GM21367 (cell line): ENCODE measurements at regions not wholly inside any gene's neighbourhood (a gene's known extent, or its start where the extent isn't known, plus 50 kb on each side); places are given as distances from the start of the nearest gene placed in this dataset.

Experiments
- ATAC-seq: cut with Tn5 transposase; IDR thresholded peaks from one replicate; pipeline ENCODE4 v1.9.1; 2021; ENCODE audit not compliant: unreplicated experiment

DNA sequence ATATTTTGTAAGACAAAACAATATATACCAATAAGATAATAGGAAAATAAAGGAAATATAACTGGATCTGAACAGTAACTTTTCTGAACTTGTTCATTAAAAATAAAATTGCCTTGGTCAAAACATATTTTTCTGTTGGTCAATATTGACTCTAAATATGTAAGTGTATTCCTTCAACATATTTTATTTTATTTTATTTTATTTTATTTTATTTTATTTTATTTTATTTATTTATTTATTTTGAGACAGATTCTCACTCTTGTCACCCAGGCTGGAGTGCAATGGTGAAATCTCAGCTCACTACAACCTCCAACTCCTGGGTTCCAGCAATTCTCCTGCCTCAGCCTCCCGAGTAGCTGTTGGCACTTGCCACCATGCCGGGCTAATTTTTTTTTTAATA lies 571.0 kb downstream of the NR2F1-AS1 start:
- no peak for ATAC-seq

DNA sequence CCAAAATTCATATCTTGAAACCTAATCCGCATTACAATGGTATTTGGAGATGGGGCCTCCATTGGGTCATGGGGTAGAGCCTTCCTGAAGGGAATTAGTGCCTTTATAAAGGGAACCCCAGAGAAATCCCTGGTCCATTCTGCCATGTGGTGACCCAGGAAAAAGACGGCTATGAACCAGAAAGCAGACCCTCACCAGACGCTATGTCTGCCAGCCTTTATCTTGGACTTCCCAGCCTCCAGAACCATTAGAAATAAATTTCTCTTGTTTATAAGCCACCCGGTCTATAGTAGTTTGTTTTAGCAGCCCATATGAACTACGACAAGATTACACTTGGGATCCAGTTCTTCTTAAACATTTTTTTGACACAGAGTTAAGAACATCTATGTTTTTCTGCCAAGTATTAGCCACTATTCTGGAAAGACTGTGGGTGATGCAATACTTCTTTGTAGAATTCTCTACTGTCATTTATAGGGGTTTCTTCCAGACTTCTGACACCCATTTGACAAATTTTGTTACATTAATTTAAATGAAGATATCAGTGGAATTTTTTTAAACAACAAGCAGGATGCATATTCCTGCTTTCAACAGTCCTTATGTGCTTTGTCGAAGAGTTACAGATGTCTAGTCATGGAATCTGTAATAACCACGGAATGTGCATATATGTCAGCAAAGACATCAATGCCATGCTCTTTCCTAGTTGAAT lies 572.4 kb downstream of the NR2F1-AS1 start:
- no peak for ATAC-seq

DNA sequence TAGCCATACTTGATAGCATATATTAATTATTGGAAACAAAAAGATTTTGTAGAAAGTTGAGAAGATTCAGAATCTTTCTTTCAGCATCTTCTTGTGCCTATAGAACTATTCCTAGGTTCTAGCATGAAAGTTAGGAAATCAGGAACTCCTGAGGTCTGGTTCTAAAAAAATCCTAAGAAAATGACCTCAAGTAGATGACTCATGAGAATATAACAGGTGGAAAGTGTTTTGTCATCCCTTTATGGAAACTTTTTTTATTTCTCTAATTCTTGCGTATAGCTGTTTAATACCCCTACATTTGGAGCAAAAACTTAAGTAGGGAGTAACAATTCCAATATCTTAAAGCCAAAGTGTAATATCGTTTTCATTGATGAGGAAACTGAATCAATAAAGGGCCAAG lies 574.1 kb downstream of the NR2F1-AS1 start:
- no peak for ATAC-seq

DNA sequence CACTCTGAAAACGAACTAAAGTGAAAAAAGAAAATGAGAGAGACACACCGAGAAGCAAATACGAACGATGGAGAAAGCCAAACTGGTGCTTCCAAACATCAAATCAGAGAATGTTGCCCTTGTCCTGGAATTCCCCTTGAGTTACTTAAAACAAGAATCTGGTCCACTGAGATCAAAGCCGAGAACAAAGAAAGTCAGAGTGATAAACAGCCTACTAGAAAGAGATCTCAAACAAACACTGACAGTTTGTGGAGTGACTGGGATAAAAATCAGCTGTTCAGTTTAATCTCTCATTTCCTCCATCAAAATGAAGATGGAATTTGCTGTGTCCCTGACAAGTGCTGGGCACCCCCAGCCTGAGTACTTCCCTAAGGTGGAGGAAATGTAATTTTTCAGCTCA lies 582.6 kb downstream of the NR2F1-AS1 start:
- no peak for ATAC-seq

DNA sequence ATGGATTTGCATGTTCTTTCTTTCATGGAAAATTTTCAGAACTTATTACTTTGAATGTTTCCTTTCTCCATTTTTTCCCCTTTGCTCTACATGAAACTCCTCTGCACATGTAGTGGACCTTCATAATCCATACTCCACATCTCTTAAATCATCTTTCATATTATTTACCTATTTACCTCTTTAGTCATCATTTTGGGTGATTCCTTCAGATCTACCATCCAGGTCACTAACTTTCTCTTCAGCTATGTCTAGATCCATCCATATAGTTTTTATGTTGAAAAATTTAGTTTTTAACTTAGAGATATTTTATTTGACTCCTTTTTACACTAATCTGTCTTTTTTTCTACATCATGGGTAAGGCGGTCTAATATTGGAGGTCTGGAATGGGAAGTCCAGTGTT lies 586.6 kb downstream of the NR2F1-AS1 start:
- ATAC-seq: no peak

DNA sequence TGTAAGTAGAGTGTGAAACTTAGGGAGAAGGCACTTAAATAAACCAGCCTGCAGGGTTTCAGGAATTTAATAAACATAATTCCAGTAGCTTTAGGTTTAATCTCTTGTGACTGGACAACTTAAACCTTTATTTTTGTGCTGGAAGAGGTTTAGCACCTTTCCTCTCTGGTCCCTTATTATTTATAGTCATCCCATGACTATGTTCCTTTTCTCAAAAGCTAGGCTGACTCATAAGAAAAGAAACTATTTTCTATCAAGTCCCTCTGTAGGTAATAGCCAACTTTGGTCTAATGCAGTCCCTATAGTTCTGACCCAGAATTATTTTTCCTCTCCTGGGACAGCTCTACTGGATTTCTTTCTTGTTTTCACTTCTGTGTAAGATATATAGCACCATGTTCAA lies 588.9 kb downstream of the NR2F1-AS1 start:
- ATAC-seq: no peak

DNA sequence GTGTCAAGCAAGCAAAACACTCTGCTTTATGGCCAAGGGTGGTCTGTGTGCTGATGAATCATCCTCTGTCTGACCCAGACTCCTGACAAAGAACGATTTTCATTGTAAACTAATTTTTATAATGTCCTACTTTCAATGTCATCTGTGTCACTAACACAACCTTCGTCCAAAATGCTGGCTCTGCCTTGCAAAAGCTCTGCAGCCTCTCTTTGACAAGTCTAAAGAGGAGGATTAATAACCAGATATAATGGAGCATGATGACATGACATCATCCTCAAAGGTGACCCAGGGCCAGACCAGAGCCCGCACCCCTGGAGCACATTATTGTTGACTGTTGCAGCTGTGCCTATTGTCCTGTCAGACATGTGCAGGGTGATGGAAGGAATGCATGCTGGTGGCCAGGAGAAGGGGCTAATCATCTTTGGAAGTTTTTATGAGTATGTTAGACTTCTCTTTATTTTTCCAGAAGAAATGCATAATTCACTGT lies 589.4 kb downstream of the NR2F1-AS1 start:
- ATAC-seq: no peak

DNA sequence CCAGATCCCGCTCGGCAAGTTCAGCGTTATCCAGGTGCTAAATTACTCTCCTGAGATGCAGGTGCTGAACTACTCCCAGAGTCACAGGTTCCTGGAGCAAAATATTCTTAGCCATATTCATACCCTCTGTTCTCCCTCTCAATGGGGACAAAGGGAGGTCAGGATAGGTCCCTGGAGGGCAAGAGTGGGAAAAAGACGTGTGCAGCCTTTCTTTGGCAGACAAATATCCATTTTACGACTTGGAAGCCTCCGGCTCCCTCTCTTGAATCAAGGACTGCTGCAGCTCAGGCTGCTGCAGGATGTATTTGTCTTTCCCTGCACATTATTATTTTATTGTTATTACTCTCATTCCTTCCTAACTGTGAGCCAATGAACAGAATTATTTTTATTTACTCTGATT lies 590.2 kb downstream of the NR2F1-AS1 start:
- ATAC-seq: no peak

DNA sequence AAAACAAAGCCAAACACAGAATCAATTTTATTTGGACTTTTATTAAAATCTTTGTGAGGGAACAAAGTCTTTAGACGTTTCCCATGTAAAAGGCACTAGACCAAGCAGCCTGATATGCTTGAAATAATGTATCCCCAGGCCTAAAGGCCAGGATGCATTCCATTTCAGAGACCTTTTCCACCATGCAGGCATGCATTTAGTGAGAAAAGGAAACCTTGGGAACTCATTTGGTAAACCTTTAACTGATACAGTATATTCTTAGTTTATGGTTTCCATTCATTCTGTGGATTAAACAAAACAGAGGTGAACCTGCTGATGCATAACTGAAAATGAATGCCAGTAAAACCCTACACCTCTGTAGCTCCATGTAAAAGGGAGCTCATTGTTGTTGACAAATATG lies 600.0 kb downstream of the NR2F1-AS1 start:
- no peak for ATAC-seq

DNA sequence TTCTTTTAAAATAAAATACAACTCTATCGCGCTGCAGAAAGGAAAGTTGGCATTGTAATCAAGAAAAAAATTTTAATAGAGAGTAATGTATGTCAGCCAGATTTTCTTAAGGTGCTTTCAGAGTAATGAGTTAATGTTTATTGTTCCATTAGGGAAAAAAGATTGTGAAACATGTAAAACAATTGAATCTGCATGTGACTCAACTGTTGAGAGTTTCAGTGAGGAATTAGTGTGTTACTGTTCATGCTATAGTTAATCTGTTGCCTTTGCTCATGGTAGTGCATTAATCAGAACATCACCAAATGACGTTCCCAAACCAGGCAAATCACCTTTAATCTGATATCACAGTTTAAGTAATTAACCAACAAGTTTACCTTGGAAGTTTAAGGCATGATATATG lies 600.5 kb downstream of the NR2F1-AS1 start:
- no peak for ATAC-seq

DNA sequence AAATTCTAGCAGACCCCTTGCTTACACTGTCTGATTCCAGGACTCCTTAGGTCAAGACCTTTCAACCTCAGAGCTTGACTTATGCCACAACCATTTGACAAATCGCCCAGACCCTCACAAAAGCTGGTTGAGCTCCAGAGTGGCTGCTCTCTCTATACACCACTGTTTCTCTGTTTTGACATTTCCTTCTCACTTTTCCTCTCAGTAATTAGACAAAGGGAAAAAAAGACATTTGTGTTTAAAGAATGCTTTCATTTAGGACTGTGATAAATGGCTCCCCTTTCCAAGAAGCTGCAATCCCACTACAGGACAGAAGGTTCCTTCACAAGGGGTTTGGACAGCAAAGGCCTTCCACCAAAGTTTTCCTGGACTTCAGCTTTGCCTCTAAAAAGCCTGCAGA lies 601.3 kb downstream of the NR2F1-AS1 start:
- no peak for ATAC-seq

DNA sequence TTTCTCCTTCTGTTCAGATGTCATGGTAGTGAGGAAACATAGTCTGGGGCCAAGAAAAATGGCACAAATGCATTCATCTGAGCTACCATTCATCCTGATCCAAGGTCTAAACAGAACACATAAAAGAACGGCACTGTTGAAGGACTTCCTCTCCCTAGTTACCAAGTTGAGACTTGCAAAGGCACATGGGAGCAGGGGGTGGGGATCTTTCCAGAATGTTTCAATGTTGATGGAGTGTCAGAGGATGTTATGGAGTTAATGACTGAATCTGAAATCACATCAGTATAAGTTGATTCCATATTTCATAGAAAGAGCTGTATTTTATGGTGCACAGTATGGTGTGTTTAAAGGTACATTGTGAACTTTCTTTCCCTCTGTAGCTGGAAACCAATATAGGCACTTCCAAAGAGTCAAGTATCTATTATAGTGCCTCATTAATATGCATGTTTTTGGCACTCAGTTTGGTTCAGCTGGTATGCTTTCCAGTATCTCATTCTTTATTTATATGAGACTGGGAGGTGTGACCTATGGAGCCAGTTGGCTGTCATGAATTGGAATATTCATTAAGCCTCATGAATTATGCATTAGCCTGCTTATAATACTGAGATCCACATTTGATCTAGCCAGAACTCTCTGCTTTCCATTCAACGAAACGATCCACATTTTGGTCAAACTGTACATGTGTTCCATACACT lies 603.0 kb downstream of the NR2F1-AS1 start:
- ATAC-seq: no peak

DNA sequence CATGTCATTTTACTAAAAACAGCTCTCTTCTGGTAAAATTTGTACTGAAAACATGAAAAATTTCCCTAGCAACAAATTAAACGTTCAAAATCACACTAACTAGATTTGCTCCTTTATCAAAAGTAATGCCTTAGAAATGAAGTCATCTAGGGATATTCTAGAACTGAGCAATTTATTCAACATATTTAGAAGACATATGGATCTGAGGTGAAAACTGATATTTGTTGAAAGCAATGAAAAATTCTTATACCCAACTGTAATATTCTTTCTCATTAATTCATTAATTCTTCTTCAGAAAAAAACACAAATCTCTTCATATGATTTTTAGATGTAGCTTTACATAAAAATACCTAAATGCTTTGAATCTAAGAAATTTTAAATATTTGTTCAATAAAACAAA lies 604.9 kb downstream of the NR2F1-AS1 start:
- ATAC-seq: no peak

DNA sequence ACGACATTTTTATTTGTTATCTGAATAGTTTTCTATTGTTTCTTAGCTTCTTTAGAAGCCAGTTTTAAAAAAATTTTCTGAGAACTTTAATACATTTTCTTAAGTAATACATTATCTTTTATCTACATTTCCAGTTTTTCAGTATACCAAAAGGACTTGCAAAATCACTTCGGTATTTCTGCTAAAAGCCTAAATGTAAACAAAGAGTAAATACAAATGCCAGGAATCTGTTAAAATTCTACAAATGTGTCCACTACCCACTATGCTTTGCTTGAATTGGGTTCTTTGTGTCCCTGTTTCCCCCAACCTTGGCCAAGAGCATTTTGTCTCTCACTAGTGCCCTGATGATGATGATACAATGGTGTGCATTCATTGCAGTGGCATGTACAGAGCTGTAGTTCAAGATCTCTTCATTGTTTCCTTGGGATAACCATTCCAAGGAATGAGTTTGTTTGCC lies 611.2 kb downstream of the NR2F1-AS1 start:
- ATAC-seq: no peak

DNA sequence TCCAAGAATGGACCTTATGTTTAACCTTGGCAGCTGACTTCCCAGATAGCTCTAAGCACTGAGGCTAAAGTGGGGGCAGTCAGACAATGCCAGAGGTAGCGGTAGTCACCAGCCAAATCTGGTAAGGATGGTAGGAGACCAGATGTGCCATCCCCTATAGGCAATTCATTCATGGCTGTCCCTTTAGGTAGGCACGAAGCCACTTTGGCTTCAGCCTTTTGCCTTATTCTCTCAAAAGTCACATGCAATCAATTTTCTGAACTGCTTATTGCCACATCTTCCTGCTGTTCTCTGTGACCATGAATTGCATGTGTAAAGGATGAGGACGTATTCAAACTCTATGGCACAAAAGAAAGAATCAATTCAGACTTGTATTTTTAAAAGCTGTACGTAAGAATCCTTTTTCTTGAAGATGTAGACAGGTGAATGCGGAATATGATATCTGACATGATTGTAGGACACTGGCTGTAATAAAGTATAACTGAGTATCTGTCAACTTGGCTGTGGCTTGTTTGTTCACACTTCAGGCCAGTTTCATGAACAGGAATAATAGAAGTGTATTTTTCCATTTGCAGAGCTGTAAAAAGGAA lies 611.7 kb downstream of the NR2F1-AS1 start:
- ATAC-seq: no peak

DNA sequence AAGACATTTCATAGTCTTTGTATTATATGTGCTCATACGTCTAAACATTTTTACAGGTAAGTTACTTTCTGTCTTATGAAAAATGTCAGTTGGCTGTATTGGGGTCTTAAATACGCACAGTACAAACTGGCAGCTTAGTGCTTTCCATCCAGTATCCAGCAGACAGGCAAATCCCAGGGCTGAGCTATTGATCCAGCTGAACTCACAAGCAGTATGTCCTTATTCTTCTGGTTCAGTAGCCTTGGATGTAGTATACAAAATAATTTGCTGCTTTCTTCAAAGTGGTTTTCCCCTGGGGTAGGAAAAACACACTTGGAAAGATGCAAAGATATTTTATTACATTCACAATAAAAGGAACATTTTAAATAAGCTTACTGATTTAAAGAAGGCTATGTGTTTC lies 617.2 kb downstream of the NR2F1-AS1 start:
- ATAC-seq: no peak

DNA sequence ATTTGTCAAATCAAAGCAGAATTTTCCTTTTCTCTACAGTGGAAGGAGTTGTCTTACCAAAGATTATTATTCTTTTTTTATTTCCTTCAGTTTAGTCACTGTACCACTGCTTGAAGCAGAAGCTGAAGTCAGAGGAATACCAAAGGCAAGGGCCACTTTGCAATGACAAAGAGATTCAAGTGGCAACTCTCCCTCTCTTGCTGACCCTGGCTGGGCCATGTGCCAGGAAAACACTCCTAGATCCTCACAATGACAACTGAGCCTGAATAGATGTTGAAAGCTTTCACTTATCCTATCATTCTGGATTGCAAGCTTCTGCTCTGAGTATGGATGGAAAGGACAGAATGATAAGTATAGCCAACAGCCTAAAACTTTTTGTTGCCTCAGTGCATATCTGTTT lies 618.3 kb downstream of the NR2F1-AS1 start:
- ATAC-seq: no peak

DNA sequence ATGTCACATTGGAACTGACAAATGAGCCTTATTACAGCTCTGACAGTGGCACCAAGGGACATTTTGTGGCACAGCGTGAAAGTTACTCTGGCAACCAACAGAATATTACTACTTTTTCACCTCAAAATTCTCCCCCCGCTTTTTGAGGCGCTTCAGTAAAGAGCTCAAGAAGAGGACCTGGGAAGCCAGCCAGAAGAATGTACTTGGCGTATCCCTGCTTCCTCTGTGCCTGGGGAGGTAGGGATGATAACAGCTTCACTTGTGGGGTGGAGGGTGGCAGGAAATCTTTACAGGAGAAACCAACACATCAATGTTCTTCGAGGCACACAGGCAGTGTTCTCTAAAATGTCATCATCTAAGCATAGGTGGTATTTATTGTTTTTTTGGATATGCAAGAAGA lies 624.1 kb downstream of the NR2F1-AS1 start:
- no peak for ATAC-seq

DNA sequence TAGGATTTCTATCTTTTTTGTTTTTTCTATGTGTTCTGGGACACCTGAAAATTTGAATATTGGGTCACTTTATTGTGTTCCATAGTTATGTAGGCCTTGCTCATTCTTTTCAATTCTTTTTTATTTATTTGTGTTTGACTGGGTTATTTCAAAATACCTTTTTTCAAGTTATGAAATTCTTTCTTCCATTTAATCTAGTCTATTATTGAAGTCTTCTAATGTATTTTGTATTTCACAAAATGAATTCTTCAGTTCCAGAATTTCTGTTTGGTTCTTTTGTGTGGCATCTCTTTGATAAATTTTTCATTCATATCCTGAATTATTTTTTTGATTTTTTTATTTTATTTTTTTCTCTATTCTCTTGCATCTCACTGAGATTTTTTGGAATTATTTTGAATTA lies 628.8 kb downstream of the NR2F1-AS1 start:
- no peak for ATAC-seq

DNA sequence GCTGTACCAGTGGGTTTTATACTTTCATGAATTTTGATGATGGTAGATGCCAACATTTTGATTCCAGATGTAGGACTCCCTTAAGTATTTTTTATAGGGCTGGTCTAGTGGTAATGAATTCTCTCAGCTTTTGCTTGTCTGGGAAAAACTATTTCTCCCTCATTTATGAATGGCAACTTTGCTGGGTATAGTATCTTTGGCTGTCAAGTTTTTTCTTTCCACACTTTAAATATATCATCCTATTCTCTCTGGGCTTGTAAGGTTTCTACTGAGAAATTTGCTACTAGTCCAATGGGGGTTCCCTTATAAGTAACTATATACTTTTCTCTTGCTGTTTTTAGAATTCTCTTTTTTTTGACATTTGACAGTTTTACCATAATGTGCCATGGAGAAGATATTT lies 629.3 kb downstream of the NR2F1-AS1 start:
- ATAC-seq: no peak

DNA sequence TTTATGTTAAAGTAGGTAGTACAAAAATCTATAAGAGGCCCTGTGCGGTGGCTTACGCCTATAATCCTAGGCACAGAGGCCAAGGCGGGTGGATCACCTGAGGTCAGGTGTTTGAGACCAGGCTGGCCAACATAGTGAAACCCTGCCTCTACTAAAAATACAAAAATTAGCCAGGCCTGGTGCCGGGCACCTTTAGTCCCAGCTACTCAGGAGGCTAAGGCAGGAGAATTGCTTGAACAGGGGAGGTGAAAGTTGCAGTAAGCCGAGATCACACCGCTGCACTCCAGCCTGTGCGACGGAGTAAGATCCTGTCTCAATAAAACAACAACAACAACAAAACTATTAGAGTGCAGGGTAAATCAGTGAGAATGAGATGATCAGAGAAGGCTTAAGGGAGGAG lies 634.5 kb downstream of the NR2F1-AS1 start:
- no peak for ATAC-seq

DNA sequence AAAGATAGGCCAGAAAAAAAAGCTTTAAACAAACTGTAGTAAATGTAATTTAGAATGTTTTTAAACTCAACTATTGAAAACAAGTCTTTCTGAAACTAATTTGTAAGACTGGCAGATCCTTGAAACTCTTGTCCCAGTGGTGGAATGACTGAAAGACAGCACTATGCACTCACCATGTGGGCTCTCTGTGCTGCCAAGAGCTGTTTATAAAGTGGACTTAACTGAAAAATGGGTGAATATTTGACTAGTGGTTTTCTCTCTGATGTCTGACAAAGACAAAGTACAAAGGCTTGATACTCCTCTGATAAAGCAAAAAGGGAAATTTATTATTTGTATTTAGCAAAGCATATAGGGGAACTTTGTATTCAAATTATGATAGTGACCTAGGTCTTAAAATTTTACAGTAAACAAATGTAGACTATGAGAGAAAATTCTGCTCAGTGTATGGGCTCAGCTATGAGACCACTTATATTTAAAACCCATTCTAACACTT lies 635.4 kb downstream of the NR2F1-AS1 start:
- no peak for ATAC-seq
